GM20000 (cell line): ENCODE measurements at regions not wholly inside any gene's neighbourhood (a gene's known extent, or its start where the extent isn't known, plus 50 kb on each side); places are given as distances from the start of the nearest gene placed in this dataset.

Source experiments
- DNase-seq: peaks from one replicate; pipeline ENCODE4 v3.0.0; 2012; ENCODE audit warnings: low spot score
- TF ChIP-seq, protein P1 (sequence below): IDR thresholded peaks from 2 replicates; pipeline ENCODE4 v1.5.1; 2012; ENCODE audit warnings: mild to moderate bottlenecking, control low read depth; ENCODE audit errors: extremely low read depth, missing control alignments

DNA sequence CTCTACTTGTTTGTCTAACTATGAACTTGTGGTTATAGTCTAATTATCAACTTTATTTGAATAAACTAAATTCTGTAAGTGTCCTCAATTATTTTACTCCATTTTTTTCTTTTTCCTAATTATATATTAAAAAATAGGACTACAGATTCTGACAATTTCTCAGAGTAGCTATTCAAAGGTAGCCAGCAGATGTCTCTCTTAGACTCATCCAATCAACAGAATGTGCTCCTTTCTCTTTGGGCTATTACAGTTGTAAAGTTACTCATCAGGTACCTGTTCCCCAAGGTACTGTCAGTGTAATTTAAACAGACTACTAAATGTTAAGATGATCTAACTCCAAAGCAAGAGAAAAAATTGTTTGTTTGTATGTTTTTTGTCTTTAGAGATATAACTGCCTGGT lies 248.6 kb downstream of the PCDH18 start:
- DNase-seq: no peak
- TF ChIP-seq, protein P1, sequence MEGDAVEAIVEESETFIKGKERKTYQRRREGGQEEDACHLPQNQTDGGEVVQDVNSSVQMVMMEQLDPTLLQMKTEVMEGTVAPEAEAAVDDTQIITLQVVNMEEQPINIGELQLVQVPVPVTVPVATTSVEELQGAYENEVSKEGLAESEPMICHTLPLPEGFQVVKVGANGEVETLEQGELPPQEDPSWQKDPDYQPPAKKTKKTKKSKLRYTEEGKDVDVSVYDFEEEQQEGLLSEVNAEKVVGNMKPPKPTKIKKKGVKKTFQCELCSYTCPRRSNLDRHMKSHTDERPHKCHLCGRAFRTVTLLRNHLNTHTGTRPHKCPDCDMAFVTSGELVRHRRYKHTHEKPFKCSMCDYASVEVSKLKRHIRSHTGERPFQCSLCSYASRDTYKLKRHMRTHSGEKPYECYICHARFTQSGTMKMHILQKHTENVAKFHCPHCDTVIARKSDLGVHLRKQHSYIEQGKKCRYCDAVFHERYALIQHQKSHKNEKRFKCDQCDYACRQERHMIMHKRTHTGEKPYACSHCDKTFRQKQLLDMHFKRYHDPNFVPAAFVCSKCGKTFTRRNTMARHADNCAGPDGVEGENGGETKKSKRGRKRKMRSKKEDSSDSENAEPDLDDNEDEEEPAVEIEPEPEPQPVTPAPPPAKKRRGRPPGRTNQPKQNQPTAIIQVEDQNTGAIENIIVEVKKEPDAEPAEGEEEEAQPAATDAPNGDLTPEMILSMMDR: no peak

- TF ChIP-seq, protein P1: no peak
- DNase-seq: no peak
These were observed 253.9 kb downstream of the PCDH18 start for GRCh38 chr4:137278431-137278830.

DNA sequence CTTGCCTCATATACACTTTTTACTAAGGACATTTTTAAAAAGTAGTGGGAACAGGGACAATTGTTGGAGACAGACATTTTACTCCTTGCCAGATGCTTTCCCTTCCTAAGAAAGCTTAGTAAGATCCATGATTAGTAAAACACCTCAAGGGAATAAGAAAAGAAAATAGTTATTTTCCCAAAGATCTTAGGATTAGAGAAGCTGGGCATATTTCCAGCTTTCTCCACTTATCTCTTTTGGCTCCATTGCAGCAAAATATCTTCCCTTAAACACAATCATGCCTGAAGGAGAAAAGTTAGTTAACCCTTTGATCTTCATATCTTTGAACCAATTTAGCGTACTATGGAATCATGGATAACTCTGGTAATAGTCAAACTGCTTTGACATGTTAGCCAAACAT lies 257.9 kb downstream of the PCDH18 start:
- TF ChIP-seq, protein P1: no peak
- no peak for DNase-seq

DNA sequence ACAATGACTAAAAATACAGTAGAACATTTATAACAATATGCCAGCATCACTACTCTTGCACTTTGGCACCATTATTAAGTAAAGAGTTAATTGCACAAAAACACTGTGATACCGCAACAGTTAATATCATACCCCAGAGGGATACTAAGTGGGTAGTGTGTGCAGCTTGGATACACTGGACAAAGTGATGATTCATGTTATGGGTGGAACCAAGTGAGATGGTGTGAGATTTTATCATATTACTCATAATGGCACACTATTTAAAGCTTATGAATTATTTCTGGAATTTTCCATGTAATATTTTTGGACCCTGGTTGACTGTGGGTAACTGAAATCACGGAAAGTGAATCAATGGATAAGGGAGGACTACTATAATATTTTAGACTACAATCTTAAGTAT lies 265.3 kb downstream of the PCDH18 start:
- DNase-seq: no peak
- TF ChIP-seq, protein P1: no peak

DNA sequence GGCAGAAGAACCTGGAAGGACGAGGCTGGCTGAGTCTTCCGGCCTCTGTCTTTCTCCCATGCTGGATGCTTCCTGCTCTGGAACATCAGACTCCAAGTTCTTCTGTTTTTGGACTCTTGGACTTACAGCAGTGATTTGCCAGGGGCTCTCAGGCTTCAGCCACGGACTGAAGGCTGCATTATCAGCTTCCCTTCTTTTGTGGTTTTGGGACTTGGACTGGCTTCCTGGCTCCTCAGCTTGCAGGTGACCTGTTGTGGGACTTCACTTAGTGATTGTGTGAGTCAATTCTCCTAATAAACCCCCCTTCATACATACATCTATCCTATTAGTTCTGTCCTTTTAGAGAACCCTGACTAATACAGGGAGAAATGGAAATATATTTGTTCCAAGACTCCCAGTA lies 265.8 kb downstream of the PCDH18 start:
- no peak for DNase-seq

GRCh38 chr4:137263206-137263605 lies 269.1 kb downstream of the PCDH18 start:
- TF ChIP-seq, protein P1: no peak
- no peak for DNase-seq

More for the DNA sequence above, 265.8 kb downstream of the PCDH18 start:
- TF ChIP-seq, protein P1: no peak

DNA sequence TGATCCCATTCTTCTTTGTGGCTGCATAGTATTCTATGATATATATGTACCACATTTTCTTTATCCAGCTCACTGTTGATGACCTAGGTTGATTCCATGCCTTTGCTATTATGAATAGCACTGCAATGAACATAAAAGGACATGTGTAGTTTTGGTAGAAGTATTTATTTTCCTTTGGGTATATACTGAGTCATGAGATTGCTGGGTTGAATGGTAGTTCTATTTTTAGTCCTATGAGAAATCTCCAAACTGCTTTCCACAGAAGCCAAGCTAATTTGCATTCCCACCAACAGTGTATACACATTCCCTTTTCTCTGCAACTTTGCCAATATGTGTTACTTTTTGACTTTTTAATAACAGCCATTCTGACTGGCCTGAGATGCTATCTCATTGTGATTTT lies 278.3 kb downstream of the PCDH18 start:
- no peak for DNase-seq
- TF ChIP-seq, protein P1: no peak

- TF ChIP-seq, protein P1: no peak
These were observed 283.2 kb downstream of the PCDH18 start for GRCh38 chr4:137249112-137249511.

More at GRCh38 chr4:137249112-137249511, 283.2 kb downstream of the PCDH18 start:
- DNase-seq: no peak
